ENCODE measurements at regions not wholly inside any gene's neighbourhood (a gene's known extent, or its start where the extent isn't known, plus 50 kb on each side); places are given as distances from the start of the nearest gene placed in this dataset.

GRCh38 chr3:18825665-18826064 lies 322.6 kb upstream of the KCNH8 start:
- no peak for DNase-seq

- DNase-seq, result no peak
Measured at GRCh38 chr3:18813300-18813699, 335.0 kb upstream of the KCNH8 start.

DNA sequence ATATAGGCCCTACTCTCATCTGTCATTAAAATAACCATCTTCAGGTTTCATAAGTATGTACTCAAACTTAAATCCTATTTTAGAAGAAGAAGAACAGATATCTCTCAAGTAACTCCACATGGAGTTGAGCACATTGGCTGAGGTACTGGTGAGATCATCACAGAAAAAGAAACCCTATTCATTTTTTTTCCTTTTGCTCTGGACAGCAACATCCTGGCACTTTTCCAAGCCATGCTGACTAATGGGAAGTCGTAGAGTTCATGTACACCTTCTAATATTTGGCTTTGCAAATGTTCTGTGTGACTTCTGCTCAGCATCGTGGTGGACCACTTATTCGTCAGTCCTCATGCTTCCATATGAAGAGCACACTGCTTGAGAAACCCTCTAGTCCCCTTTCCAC lies 336.0 kb upstream of the KCNH8 start:
- no peak for DNase-seq

GRCh38 chr3:18810306-18810661 lies 338.0 kb upstream of the KCNH8 start:
- no peak for DNase-seq

GRCh38 chr3:18809640-18810305 lies 338.5 kb upstream of the KCNH8 start:
- no peak for DNase-seq

DNA sequence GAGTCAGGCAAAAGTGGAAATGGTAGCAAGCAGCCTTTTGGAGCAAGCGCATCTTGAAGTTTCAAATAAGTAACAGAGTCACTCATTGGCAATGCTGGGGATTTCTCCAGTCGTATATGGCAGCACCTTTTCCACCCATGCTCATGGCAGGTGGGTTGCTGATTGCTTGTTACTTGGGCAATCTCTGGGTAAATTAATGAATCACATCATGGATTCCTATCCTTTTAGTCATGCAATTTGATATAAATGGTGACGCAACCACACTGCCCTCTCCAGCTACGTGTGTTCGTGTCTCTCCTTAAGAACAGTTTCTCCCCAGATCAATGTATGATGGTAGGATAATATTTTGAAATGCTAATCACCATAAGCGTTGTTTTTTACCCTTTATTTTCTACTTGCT lies 339.9 kb upstream of the KCNH8 start:
- DNase-seq, result no peak

GRCh38 chr3:18807593-18807992 lies 340.7 kb upstream of the KCNH8 start:
- no peak for DNase-seq

DNA sequence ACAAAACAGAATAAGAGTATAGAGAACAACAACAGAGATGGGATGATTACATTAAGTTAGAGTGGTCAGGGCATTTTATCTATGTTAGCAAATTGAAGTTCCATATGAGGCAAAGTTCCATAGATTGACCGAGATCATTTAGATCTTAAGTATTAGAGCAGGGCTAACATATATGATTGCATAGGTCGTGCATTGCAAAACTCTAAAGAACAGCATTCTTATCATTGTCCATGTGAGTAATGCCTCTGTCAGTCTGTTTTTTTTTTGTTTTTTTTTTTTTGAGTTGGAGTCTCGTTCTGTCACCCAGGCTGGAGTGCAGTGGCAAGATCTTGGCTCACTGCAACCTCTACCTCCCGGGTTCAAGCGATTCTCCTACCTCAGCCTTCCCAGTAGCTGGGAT lies 341.7 kb upstream of the KCNH8 start:
- no peak for DNase-seq

GRCh38 chr3:18797378-18797777 lies 350.9 kb upstream of the KCNH8 start:
- DNase-seq, result no peak

DNA sequence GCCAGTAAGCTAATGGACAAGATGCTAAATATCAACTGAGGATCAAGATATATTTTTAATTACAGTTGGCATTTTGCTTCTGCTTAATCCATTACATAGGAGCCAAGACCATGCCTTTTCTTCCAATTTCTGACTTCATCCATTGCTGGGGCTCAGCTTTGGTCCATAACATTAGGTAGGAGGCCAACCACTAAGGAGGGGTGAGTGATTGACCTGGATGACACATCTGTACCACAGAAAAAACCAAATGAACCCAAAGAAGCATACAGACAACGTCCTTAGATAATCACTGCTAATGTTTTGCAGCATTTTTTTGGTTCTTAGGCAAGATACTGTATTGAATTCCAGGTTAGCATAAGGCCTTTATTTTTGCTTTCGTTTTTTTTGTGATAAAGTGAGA lies 353.2 kb upstream of the KCNH8 start:
- no peak for DNase-seq

DNA sequence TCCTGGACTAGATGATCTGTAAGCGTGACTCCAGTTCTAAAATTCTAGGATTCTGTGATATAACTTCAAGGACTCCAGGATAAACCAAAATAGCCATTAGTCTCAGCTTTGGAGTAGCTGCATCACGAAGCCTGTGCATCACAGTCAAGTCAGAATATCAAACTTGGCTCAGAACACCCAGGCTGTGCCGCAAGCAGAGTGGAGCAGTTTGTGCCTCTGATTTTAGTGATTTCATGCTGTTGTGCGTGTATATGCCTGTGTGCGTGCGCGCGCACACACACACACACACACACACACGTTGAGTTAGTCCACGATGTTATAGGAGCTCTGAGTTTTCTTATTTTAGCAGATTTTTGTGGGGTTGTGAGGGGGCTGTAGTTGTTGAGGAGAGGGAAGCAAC lies 356.6 kb upstream of the KCNH8 start:
- DNase-seq, result no peak

DNA sequence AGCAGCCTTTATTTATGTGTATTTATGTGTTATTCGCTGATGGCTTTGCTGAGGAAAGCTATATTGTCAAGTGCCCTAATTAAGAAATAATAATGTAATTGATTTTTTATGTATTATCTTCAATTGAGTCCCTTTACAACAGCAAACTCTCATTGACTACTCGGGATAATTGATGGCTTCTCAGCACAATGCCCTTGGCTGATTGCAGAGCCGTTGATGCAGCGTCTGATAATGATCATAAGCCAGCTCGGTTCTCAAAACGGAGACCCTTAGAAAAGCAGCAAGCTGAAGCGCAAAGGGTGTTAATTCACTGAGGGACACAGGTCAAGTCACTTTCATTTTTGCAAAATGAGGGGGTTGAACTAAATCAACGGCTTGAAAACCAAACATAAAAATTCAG lies 357.1 kb upstream of the KCNH8 start:
- DNase-seq, result no peak

DNA sequence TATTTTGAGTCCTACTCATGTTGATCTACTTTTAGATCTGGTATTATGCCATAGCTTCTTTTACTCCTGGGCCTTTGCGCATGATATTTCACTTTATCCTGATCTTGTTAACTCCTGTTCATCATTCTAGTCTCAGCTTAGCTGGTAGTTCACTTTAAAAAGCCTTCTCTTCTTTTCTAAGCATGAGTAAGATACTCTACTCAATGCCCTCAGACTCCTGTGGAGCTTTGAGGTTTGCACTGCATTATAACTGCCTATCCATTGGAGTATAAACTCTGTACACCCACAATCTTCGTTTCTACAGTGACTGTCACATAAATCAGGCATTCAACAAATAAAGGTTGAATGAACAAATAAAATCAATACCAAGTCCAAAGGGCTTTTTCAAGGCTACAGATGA lies 357.9 kb upstream of the KCNH8 start:
- no peak for DNase-seq

DNA sequence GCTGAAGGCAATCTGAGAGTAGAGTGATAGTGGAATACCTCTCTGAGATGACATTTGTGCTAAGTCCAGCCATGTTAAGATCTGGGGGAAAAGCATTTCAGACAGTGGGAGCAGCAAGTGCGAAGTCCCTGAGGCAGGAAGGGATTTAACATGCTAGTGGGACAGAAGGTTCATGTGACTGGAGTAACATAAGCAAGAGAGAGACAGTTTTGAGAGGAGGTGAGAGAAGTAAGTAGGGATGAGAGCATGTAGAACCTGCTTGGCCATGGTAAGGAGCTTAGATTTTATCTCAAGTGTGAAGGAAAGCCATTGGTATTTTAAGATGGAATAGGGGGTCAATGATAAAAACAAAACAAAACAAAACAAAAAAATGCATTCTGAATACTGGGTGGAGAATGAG lies 358.6 kb upstream of the KCNH8 start:
- DNase-seq, result no peak

DNA sequence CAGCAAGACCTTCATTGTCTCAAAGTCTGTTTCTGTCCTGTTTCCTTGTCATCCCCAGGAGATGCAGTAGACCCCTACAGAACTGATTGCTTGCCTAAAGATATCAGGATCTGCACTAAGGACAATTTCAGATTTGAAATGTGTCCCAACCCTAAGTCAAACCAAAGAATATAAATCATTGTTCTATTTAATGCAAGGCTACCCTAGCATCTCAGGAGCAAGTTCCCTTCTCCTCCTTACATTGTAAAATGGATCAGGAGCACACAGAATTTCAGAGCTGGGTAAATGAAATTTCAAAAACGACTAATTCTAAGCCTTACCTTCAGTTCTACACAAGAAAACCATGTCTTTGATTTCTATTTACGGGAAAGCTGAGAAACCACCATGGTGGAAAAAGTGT lies 360.9 kb upstream of the KCNH8 start:
- no peak for DNase-seq

GRCh38 chr3:18786650-18787323 lies 361.5 kb upstream of the KCNH8 start:
- no peak for DNase-seq

- DNase-seq, result no peak
Measured at GRCh38 chr3:18782191-18782590, 357.1 kb upstream of the SATB1 start.

DNA sequence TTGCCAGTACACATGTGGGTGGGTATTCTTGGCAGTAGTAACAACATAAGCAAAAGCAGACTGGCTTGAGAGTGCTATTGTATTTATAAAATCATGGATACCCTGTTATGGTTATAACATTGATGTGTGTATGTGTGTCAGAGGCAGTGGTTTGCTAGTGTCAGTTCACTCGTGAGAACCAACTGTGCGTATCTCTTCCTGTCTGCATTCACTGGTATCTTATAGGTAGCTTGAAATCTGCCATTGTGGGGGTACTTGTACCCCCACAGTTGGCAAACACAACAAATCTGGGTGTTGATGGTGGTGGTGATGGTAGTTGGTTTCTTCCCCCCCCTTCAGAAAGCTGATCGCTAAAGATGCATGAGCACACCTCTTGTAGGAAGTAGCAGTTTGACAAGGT lies 355.8 kb upstream of the SATB1 start:
- no peak for DNase-seq

DNA sequence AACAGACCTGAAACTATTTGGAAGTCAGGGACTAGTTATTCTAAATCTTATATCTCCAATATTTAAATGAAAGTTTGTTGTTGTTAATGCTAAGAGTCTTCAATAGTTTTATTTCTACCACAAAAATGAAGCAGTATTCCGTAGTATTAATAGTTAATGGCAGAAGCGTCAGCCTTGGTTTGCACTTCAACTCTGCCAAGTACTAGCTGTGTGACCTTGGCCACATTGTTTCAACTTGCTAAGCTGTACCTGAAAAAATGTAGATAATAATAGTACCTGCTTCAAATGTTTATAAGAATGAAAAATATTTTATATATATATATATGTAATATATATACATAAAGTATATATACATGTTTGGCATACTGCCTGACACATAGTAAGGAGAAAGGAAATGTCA lies 354.6 kb upstream of the SATB1 start:
- DNase-seq, result no peak

- DNase-seq, result no peak
Measured at GRCh38 chr3:18778598-18778997, 353.5 kb upstream of the SATB1 start.

DNA sequence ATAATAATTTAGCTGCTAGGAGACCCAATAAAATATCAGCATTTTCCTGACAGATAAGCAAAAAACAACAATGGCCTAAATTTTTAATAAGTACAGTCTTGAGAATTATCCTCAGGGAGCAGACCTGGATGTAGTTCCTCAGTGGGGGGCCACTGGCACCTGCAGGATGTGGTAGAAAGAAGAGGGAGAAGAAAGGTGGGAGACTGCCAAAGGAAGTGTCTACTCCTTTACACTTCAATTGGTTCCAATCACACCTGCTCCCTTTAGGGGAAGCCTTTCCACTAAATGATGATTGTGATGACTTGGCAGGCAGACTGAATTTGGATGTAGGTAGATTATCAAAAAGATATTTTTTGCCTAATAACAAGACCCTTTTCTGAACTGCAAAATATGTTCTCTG lies 353.0 kb upstream of the SATB1 start:
- DNase-seq, result no peak

DNA sequence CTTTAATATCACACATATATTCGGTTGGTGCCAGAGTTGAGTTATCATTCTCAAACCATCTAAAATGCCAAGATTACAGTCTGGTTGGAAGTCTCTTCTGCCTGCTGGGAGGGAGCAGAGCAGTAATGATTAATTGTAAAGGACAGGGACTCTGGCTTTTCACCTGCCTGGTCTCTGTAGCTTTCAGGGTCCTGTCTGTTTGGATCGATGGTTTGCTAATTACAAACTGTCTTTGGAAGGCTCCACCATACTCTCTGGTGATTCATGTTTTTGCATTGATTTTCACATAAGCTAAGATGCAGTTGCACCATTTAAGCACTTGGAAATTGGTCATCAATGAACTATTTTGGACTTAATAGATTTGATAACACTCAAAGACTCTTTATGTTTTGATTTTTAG lies 350.4 kb upstream of the SATB1 start:
- DNase-seq, result no peak

DNA sequence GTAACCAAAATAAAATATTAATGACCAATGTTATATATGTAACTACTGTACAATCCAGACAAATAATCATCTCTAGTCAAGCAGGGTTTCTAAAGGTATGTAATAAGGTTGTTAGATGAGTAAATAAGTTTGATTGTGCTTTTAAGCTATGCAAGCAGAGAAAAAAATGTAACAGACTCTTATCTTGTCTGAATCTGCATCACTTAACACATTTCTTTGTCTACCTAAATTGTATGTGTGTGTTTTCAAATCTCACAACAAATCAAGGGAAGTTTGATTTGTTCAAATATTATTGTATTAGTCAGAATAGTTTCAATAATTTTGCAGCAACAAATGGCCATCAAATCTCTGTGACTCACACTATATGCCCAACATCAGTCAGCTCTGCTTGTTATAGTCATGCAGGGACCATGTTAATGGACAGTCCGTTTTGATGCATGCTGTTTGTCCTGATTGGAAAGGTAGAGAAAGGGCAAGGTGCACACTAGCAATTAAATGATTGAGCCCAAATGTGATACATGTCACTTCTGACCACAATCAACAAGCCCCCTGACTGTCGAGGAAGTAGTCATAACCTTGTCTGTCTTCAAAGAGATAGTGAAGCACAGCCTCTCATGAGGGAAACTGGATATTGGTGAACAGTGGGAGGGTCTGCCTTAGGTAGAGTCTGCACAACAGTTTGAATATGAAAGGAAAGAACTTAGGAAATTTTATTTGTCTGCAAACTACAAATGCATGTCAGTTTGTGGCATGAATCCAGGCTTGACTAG lies 349.4 kb upstream of the SATB1 start:
- no peak for DNase-seq

DNA sequence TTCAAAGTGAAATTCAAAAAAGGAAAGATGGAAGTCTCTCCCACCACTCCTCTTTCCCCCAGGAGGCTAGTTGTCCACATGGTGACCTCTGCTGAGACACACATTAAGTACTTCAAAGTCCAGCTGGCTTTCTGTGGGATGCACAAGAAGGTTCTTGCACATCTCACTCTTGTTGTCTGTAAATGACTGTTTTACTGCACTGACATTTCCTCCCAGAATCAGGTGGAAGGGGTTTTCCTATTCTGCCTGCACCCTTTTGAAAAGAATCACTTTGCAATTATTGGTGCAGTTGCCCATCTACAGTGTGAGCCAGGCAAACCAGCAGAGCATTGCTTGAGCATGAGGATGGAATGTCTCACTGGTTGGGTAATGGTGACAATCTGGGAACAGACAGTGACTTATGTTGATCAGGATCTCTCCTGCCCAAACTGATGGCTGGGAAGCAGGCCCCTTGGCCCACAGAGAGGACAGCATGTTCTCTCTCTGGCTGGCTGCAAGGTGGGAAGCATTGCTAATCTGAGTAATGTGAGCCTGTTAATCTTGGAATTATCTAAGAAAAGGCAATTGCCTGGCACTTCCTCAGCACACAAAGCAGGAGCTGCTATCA lies 347.7 kb upstream of the SATB1 start:
- DNase-seq, result no peak

All from stimulated activated CD4-positive, alpha-beta T cell treated with anti-CD3 and anti-CD28 coated beads, Interleukin-2, amount 100 ng/mL, for 24 hours (primary cell).